LNCAP (cell line): ENCODE measurements at regions not wholly inside any gene's neighbourhood (a gene's known extent, or its start where the extent isn't known, plus 50 kb on each side); places are given as distances from the start of the nearest gene placed in this dataset.

Experiments
- CTCF ChIP-seq: fragments of 450-650 bp; IDR thresholded peaks from 2 replicates; pipeline ENCODE4 v1.5.1; 2017; ENCODE audit warnings: mild to moderate bottlenecking

GRCh38 chr2:52502476-52502860 is 1265.1 kb upstream of the CHAC2 start:
- no peak for TF ChIP-seq CTCF

GRCh38 chr2:52501715-52502475 is 1265.7 kb upstream of the CHAC2 start:
- TF ChIP-seq CTCF = no peak

GRCh38 chr2:52500561-52500960 is 1267.0 kb upstream of the CHAC2 start:
- no peak for TF ChIP-seq CTCF

GRCh38 chr2:52498077-52498750 is 1269.4 kb upstream of the CHAC2 start:
- no peak for TF ChIP-seq CTCF

- TF ChIP-seq CTCF = no peak
Observed at GRCh38 chr2:52495816-52496215, 1271.8 kb upstream of the CHAC2 start.

GRCh38 chr2:52477166-52477565 is 1290.4 kb upstream of the CHAC2 start:
- no peak for TF ChIP-seq CTCF

GRCh38 chr2:52475590-52475989 is 1292.0 kb upstream of the CHAC2 start:
- no peak for TF ChIP-seq CTCF
